HCT116 (cell line): ENCODE measurements at regions not wholly inside any gene's neighbourhood (a gene's known extent, or its start where the extent isn't known, plus 50 kb on each side); places are given as distances from the start of the nearest gene placed in this dataset.

Experiments used
- ATAC-seq: fragments of 200-7000 bp; cut with Tn5 transposase; 2 replicates; pipeline ENCODE4 v1.9.1; 2020; ENCODE audit warnings: mild to moderate bottlenecking, moderate library complexity
- BruUV-seq: library from RNA; stranded (reverse); fragments of 400-500 nt; replicated peaks from 2 replicates; lab custom pipeline; 2021; lab: Mats Ljungman, UMichigan
- CTCF ChIA-PET: fragments of 300-600 bp; sonication (Branson Sonifier 250); formaldehyde crosslinking; loops from one replicate; lab custom pipeline; 2021; ENCODE audit warnings: antibody characterized with exemption; lab: Charles Lee
- POLR2A ChIA-PET: fragments of 300-600, 350-600 bp; sonication (Branson Sonifier 250); formaldehyde crosslinking; loops from one replicate; lab custom pipeline; 2021; ENCODE audit warnings: antibody characterized with exemption; lab: Charles Lee
- RAD21 ChIA-PET, 2 experiments: fragments of 300-600 bp; sonication (Branson Sonifier 250); formaldehyde crosslinking; loops; one replicate each; lab custom pipeline; 2023; ENCODE audit warnings: low total read pairs in 2 of 2; ENCODE audit not compliant: uncharacterized antibody in 2 of 2, unreplicated experiment in 2 of 2, low non-redundant PET in 1 of 2; lab: Charles Lee
- DNase-seq: peaks from one replicate; pipeline ENCODE4 v3.0.0-alpha.2; 2010; ENCODE audit warnings: low read depth, low spot score
- H2AFZ ChIP-seq: fragments of 200-600 bp; shearing (Covaris generic), sonication (generic); 2 replicates; pipeline ENCODE4 v1.6.1; 2017; ENCODE audit warnings: low read depth, mixed run types, mixed read lengths, antibody characterized with exemption, low read length; ENCODE audit not compliant: poor library complexity, severe bottlenecking
- H3K27ac ChIP-seq: 2 replicates; pipeline ENCODE4 v1.5.1; 2012; ENCODE audit warnings: low read depth, low read length
- H3K27me3 ChIP-seq: fragments of 200-600 bp; sonication (generic); 2 replicates; pipeline ENCODE4 v1.6.1; 2016; ENCODE audit warnings: mixed run types, low read length, mixed read lengths; ENCODE audit not compliant: insufficient read depth
- H3K36me3 ChIP-seq, 2 experiments: fragments of 200-500 bp in 1 of 2; fragments of 200-600 bp in 1 of 2; sonication (Bioruptor generic) in 1 of 2; sonication (generic) in 1 of 2; 2 replicates each; pipeline versions ENCODE4 v1.5.1 to v1.6.1; 2014 to 2016; ENCODE audit warnings: low read length in 2 of 2, inconsistent platforms in 1 of 2, mixed read lengths in 1 of 2, mixed run types in 1 of 2; ENCODE audit not compliant: insufficient read depth in 2 of 2, control insufficient read depth in 1 of 2
- H3K4me1 ChIP-seq, 2 experiments: fragments of 200-600 bp in 1 of 2; sonication (generic) in 1 of 2; 2 replicates each; pipeline versions ENCODE4 v1.5.1 to v1.6.1; 2012 to 2017; ENCODE audit warnings: low read length in 2 of 2, inconsistent platforms in 1 of 2, mild to moderate bottlenecking in 1 of 2, mixed read lengths in 1 of 2, mixed run types in 1 of 2, moderate library complexity in 1 of 2; ENCODE audit not compliant: insufficient read depth in 2 of 2, control insufficient read depth in 1 of 2
- H3K4me2 ChIP-seq: fragments of 200-600 bp; sonication (generic); 2 replicates; pipeline ENCODE4 v1.6.1; 2017; ENCODE audit warnings: mixed run types, low read length, mixed read lengths
- H3K4me3 ChIP-seq, 2 experiments: fragments of 200-600 bp in 1 of 2; sonication (generic) in 1 of 2; replicated peaks in 1 of 2; 2 replicates each; pipeline ENCODE4 v1.5.1; 2011 to 2016; ENCODE audit warnings: low read length in 2 of 2, control low read depth in 1 of 2, low read depth in 1 of 2, mild to moderate bottlenecking in 1 of 2, mixed read lengths in 1 of 2, mixed run types in 1 of 2
- H3K79me2 ChIP-seq: fragments of 200-600 bp; sonication (generic); 2 replicates; pipeline ENCODE4 v1.6.1; 2017; ENCODE audit warnings: mild to moderate bottlenecking, mixed run types, low read length, moderate library complexity, mixed read lengths; ENCODE audit not compliant: insufficient read depth
- H3K9ac ChIP-seq: fragments of 200-600 bp; sonication (generic); 2 replicates; pipeline ENCODE4 v1.6.1; 2016; ENCODE audit warnings: low read length, mixed read lengths
- H3K9me2 ChIP-seq: fragments of 200-600 bp; sonication (generic), shearing (Covaris generic); 2 replicates; pipeline ENCODE4 v1.6.1; 2017; ENCODE audit warnings: mixed run types, mild to moderate bottlenecking, moderate library complexity; ENCODE audit not compliant: insufficient read depth
- H3K9me3 ChIP-seq, 2 experiments: fragments of 200-500 bp in 1 of 2; fragments of 200-600 bp in 1 of 2; sonication (Bioruptor generic) in 1 of 2; sonication (generic) in 1 of 2; 2 replicates each; pipeline ENCODE4 v1.6.1; 2014 to 2017; ENCODE audit warnings: low read length in 2 of 2, mixed read lengths in 2 of 2, inconsistent platforms in 1 of 2, low read depth in 1 of 2, mild to moderate bottlenecking in 1 of 2, mixed run types in 1 of 2, moderate library complexity in 1 of 2; ENCODE audit not compliant: control insufficient read depth in 1 of 2, insufficient read depth in 1 of 2
- H4K20me1 ChIP-seq: fragments of 200-600 bp; sonication (generic), shearing (Covaris generic); 2 replicates; pipeline ENCODE4 v1.6.1; 2017; ENCODE audit warnings: mixed run types, mild to moderate bottlenecking, moderate library complexity; ENCODE audit not compliant: insufficient read depth
- ATF3 ChIP-seq: IDR thresholded peaks from 2 replicates; pipeline ENCODE4 v1.6.1; 2012
- ELF1 ChIP-seq: IDR thresholded peaks from 2 replicates; pipeline ENCODE4 v1.6.1; 2012; ENCODE audit warnings: low read depth, borderline replicate concordance
- EZH2 ChIP-seq: fragments of 200-600 bp; sonication (generic); IDR thresholded peaks from 2 replicates; pipeline ENCODE4 v1.6.1; 2017; ENCODE audit warnings: antibody characterized with exemption, mixed run types
- RAD21 ChIP-seq: IDR thresholded peaks from 2 replicates; pipeline ENCODE4 v1.6.1; 2012; ENCODE audit warnings: low read depth, mild to moderate bottlenecking
- SP1 ChIP-seq: IDR thresholded peaks from 2 replicates; pipeline ENCODE4 v1.6.1; 2012; ENCODE audit warnings: low read depth
- TCF7L2 ChIP-seq: IDR thresholded peaks from 2 replicates; pipeline ENCODE4 v1.7.0; 2011; ENCODE audit warnings: borderline replicate concordance, inconsistent platforms; ENCODE audit not compliant: insufficient read depth, insufficient read length; ENCODE audit errors: extremely low read depth
- intact Hi-C: fragments of 100-400 bp; cut with micrococcal nuclease; formaldehyde crosslinking; loops from 2 replicates; pipeline ENCODE4 v1.10.0; 2022
- TF ChIP-seq, protein P1 (sequence below), 3 experiments: fragments of 200-600 bp in 1 of 3; sonication (generic) in 1 of 3; IDR thresholded peaks in 2 of 3; conservative IDR thresholded peaks in 1 of 3; 2 replicates each; pipeline ENCODE4 v1.5.1; 2012 to 2017; ENCODE audit warnings: low read depth in 2 of 3, low read length in 2 of 3, antibody characterized with exemption in 1 of 3, borderline replicate concordance in 1 of 3, control low read depth in 1 of 3, mild to moderate bottlenecking in 1 of 3, mixed read lengths in 1 of 3, mixed run types in 1 of 3, moderate library complexity in 1 of 3; ENCODE audit not compliant: insufficient read depth in 1 of 3

DNA sequence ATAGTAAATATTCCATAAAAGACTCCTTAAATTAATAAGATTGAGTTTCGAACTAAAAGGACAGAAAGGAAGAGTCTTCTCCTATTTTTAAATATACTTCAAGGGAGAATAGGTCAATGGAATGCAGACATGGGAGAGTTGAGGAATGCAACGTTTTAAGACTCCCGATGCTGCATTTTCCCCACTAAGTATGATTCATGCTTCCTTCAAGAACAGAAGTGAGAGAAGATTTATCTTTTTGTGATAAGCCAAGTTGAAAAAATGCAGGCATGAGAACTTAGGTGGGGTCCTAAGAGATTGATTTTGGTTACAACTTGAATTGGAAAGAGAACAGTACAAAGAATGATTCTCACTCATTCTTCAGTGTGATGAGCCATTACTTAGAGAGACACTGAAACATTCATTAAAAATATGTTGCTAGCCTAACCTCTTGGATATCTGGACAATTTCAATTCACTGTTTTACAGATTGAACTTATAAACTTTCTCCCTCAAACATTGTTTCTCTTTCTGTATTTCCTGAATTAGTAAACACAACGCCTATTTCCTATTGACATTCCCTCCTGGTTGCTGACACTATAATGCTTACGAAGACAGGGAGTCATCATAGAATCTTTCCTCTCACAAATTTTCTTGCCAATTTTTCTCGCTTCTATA is 1666.1 kb upstream of the WWC1 start:
- peaks cover 4 to 17% of the 10 kb centered on the region in 2 experiments; a peak in 2 of 4 replicates for H3K9me3 ChIP-seq
- H3K4me3 ChIP-seq = no peak overlapping the region
- RAD21 ChIA-PET = no interaction called here
- BruUV-seq = no TSS peak
- no peak for DNase-seq
- H3K9ac ChIP-seq = no peak overlapping the region
- H3K4me2 ChIP-seq = no peak overlapping the region
- H2AFZ ChIP-seq = no peak overlapping the region
- POLR2A ChIA-PET = no interaction called here
- H3K79me2 ChIP-seq = no peaks in the 10 kb centered on the region
- TF ChIP-seq ATF3 = no peak
- TF ChIP-seq, protein P1, sequence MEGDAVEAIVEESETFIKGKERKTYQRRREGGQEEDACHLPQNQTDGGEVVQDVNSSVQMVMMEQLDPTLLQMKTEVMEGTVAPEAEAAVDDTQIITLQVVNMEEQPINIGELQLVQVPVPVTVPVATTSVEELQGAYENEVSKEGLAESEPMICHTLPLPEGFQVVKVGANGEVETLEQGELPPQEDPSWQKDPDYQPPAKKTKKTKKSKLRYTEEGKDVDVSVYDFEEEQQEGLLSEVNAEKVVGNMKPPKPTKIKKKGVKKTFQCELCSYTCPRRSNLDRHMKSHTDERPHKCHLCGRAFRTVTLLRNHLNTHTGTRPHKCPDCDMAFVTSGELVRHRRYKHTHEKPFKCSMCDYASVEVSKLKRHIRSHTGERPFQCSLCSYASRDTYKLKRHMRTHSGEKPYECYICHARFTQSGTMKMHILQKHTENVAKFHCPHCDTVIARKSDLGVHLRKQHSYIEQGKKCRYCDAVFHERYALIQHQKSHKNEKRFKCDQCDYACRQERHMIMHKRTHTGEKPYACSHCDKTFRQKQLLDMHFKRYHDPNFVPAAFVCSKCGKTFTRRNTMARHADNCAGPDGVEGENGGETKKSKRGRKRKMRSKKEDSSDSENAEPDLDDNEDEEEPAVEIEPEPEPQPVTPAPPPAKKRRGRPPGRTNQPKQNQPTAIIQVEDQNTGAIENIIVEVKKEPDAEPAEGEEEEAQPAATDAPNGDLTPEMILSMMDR (IDR thresholded peaks at IDR 0.05 in 2 of 3, conservative IDR thresholded peaks at IDR 0.05 in 1 of 3; ENCODE audit: borderline replicate concordance in 1 of 3, insufficient read depth in 1 of 3, low read depth in 2 of 3, low read length in 2 of 3) = no peak
- TF ChIP-seq ELF1 = no peak
- TF ChIP-seq EZH2 = no peak
- TF ChIP-seq RAD21 = no peak
- TF ChIP-seq SP1 = no peak
- TF ChIP-seq TCF7L2 = no peak
- CTCF ChIA-PET = no interaction called here
- H3K36me3 ChIP-seq = no peaks in the 10 kb centered on the region
- ATAC-seq = no peak
- no peak overlapping the region for H3K27ac ChIP-seq
- intact Hi-C loops = no loop called here
- no peaks in the 10 kb centered on the region for H3K27me3 ChIP-seq
- H3K4me1 ChIP-seq = no peaks in the 10 kb centered on the region
- no peaks in the 10 kb centered on the region for H3K9me2 ChIP-seq
- no peaks in the 10 kb centered on the region for H4K20me1 ChIP-seq
